ENCODE measurements at regions not wholly inside any gene's neighbourhood (a gene's known extent, or its start where the extent isn't known, plus 50 kb on each side); places are given as distances from the start of the nearest gene placed in this dataset.

DNA sequence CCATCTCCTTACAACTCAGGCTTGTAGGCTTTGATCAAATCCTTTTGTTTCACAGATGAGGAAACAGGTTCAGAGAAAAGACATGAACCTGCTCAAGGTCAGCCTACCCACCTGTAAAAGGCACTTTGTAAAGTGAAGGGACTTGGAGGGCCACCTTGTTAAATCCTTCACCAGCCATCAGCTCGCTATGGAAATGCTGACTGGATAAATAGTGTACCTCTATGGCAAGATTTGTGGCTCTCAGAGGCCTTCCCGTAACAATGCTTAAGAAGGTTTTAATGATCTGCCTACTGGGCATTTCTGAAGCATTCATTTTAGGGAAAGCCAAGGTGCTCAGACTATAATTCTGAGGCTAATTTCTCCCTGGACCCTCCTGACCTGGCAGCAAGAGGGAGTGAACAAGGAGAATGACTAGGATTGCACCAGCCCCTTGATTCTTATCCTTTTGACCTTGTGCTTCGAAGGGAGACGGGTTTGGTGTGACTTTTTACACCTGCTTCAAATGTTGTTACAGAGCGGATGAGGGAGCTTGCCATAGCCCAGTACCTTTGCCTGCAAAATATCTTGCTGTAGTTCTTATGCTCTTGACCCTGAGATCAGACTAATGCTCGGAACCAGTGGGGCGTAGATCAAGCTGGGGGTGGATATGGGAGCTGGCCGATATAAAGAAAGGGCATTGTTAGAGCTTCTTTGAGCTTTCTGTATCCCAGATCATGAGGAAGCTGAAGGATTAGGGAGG lies 90.9 kb upstream of the CXCR4 start:
- Histone ChIP-seq H3K27ac (ENCODE audit: low read depth, low read length) (no peak overlapping the region), H3K4me3 (ENCODE audit: low read length) (no peak overlapping the region), H3K27me3 (ENCODE audit: control insufficient read depth in 2 of 2, insufficient read depth in 2 of 2, low read length in 2 of 2) (no peaks in the 10 kb centered on the region), H3K36me3 (ENCODE audit: control insufficient read depth in 2 of 3, insufficient read depth in 3 of 3, low read length in 3 of 3) (no peaks in the 10 kb centered on the region), H3K4me1 (ENCODE audit: control insufficient read depth in 2 of 2, insufficient read depth in 2 of 2, low read length in 2 of 2) (peaks cover 21 to 39% of the 10 kb centered on the region in 2 donors), H3K9me3 (ENCODE audit: control insufficient read depth in 2 of 3, low read length in 3 of 3) (peaks cover 0 to 4% (median 0%) of the 10 kb centered on the region in 3 experiments)
- Mint-ChIP-seq H3K4me1 (peaks cover 32 to 56% (median 48%) of the 10 kb centered on the region in 7 donors), H3K9me3 (peaks cover 0 to 22% (median 7%) of the 10 kb centered on the region in 11 donors), H3K27me3 (no peaks in the 10 kb centered on the region), H3K4me3 (no peak overlapping the region), H3K36me3 (peaks cover 5 to 23% (median 11%) of the 10 kb centered on the region in 5 donors), H3K27ac (peak overlapping the region in 1 of 9 donors; percentile 9)
- DNase-seq (no peak), ATAC-seq (no peak)
- intact Hi-C loops (cut with micrococcal nuclease) = loop anchor here in 1 of 2 donors (2.0 kb wide), 1 partner anchor 14 kb away; no protein-coding TSS in a partner anchor
- POLR2A ChIA-PET = interaction anchor here (0.5 to 1.4 kb wide), 3 partner anchors 13 to 75 kb away, joined by 3 to 5 read pairs (median 3); no protein-coding TSS in a partner anchor
- CTCF ChIA-PET = interaction anchor here (1.5 kb wide), 1 partner anchor 28 kb away, joined by 3 read pairs; no protein-coding TSS in a partner anchor

DNA sequence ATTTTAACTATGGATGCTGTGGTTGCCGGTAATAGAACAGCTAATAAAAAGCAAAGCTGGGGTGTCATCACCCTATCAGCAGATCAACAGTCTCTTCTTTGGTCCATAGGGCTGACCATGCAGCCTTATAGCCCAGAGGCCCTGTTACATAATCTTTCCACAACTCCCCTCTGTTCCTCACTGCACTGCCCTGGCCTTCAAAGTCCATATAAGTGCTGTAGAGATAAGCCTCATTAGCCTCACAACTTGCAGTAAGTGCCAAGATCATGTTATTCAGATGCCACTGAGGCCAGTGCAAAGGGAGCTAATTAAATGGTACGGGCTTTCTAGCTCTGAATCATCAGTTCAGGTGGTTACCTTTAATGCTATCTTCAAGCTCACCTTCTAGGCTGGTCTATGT lies 89.7 kb upstream of the CXCR4 start:
- Mint-ChIP-seq H3K4me3 (no peak overlapping the region), H3K36me3 (peaks cover 5 to 24% (median 11%) of the 10 kb centered on the region in 5 donors), H3K9me3 (peaks cover 0 to 22% (median 9%) of the 10 kb centered on the region in 11 donors), H3K4me1 (peaks cover 26 to 44% (median 36%) of the 10 kb centered on the region in 7 donors), H3K27me3 (no peaks in the 10 kb centered on the region), H3K27ac (peak overlapping the region in 3 of 9 donors; percentile 14 to 75 (median 54))
- DNase-seq (no peak), ATAC-seq (peak; percentile 18)
- Histone ChIP-seq H3K36me3 (ENCODE audit: control insufficient read depth in 2 of 3, insufficient read depth in 3 of 3, low read length in 3 of 3) (no peaks in the 10 kb centered on the region), H3K27ac (ENCODE audit: low read depth, low read length) (no peak overlapping the region), H3K27me3 (ENCODE audit: control insufficient read depth in 2 of 2, insufficient read depth in 2 of 2, low read length in 2 of 2) (no peaks in the 10 kb centered on the region), H3K4me3 (ENCODE audit: low read length) (no peak overlapping the region), H3K4me1 (ENCODE audit: control insufficient read depth in 2 of 2, insufficient read depth in 2 of 2, low read length in 2 of 2) (peaks cover 14 to 28% of the 10 kb centered on the region in 2 donors), H3K9me3 (ENCODE audit: control insufficient read depth in 2 of 3, low read length in 3 of 3) (peaks cover 0 to 4% (median 0%) of the 10 kb centered on the region in 3 experiments)
- CTCF ChIA-PET = interaction anchor here (1.3 to 1.5 kb wide), 3 partner anchors 22 to 97 kb away, joined by 3 read pairs; no protein-coding TSS in a partner anchor
- intact Hi-C loops (cut with micrococcal nuclease) = loop anchor here in 1 of 2 donors (2.0 kb wide), 1 partner anchor 13 kb away; no protein-coding TSS in a partner anchor
- POLR2A ChIA-PET = interaction anchor here (1.2 to 1.4 kb wide), 3 partner anchors 12 to 71 kb away, joined by 3 to 4 read pairs (median 3); no protein-coding TSS in a partner anchor

DNA sequence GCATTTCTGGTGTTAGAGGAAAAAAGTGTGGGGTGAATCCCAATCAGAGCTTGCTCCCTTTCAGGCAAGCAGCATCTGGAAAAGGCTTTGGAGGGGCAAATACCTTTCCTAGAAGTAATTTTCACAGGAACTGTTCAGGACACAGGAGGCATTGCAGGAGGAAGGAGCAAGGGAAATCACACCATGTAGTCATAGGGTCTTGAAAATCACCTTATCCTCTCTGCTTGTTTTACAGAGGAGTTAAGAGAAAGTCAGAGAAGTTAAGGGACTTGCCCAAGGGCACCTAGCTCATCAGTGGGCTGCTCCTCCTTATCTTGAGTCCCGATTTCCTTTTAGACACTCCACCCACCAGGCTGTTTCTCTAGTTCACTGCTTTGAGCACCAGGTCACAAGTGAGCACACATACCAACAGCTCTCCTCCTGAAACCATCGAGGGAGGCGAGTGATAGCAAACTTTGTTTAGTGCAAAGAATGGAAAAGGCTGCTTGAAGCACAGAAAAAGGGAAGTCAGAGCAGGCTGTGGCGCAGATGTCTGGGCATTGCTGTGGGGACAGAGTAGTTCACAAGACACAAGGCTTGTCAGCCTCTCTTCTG lies 89.2 kb upstream of the CXCR4 start:
- POLR2A ChIA-PET = interaction anchor here (1.2 to 1.4 kb wide), 2 partner anchors 31 to 71 kb away, joined by 3 to 4 read pairs; no protein-coding TSS in a partner anchor
- Mint-ChIP-seq H3K9me3 (peaks cover 0 to 22% (median 9%) of the 10 kb centered on the region in 11 donors), H3K4me1 (peaks cover 21 to 39% (median 31%) of the 10 kb centered on the region in 7 donors), H3K27ac (peak overlapping the region in 4 of 9 donors; percentile 14 to 75 (median 56)), H3K27me3 (no peaks in the 10 kb centered on the region), H3K36me3 (peaks cover 5 to 26% (median 11%) of the 10 kb centered on the region in 5 donors), H3K4me3 (no peak overlapping the region)
- H3K4me1 ChIP-seq (ENCODE audit: control insufficient read depth in 2 of 2, insufficient read depth in 2 of 2, low read length in 2 of 2) = peaks cover 8 to 22% of the 10 kb centered on the region in 2 donors
- ATAC-seq (peak; percentile 55), DNase-seq (peak in 2 of 9 donors; percentile 4 to 29)
- intact Hi-C loops (cut with micrococcal nuclease) = no loop called here
- CTCF ChIA-PET = interaction anchor here (1.3 to 1.5 kb wide), 3 partner anchors 22 to 97 kb away, joined by 3 read pairs; no protein-coding TSS in a partner anchor
- no peak overlapping the region for H3K27ac ChIP-seq (ENCODE audit: low read depth, low read length)
- no peaks in the 10 kb centered on the region for H3K36me3 ChIP-seq (ENCODE audit: control insufficient read depth in 2 of 3, insufficient read depth in 3 of 3, low read length in 3 of 3)
- H3K27me3 ChIP-seq (ENCODE audit: control insufficient read depth in 2 of 2, insufficient read depth in 2 of 2, low read length in 2 of 2) = no peaks in the 10 kb centered on the region
- H3K4me3 ChIP-seq (ENCODE audit: low read length) = no peak overlapping the region
- H3K9me3 ChIP-seq (ENCODE audit: control insufficient read depth in 2 of 3, low read length in 3 of 3) = peaks cover 0 to 4% (median 0%) of the 10 kb centered on the region in 3 experiments

DNA sequence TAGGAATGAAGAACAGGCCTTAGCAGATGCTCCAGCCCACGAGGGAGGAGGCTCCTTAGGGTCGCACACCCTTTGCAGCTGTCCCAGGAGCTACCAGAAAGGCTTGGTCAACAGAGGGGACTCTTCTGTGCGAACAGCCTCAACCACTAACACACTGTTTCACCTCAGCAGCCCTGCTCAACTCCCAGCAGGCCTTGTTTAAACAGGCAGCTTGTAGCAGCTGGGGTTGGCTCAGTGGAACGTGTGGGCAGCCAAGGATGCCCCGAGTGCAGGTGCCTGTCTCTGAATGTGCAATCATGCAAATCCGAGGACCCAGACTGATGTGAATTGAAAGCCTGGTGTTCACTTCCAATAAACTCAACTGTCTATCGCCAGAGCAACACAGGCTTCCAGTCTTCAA lies 88.7 kb upstream of the CXCR4 start:
- no peaks in the 10 kb centered on the region for H3K36me3 ChIP-seq (ENCODE audit: control insufficient read depth in 2 of 3, insufficient read depth in 3 of 3, low read length in 3 of 3)
- H3K9me3 ChIP-seq (ENCODE audit: control insufficient read depth in 2 of 3, low read length in 3 of 3) = peaks cover 0 to 4% (median 0%) of the 10 kb centered on the region in 3 experiments
- Mint-ChIP-seq H3K4me1 (peaks cover 18 to 34% (median 26%) of the 10 kb centered on the region in 7 donors), H3K27me3 (no peaks in the 10 kb centered on the region), H3K27ac (peak overlapping the region in 1 of 9 donors; percentile 59), H3K4me3 (no peak overlapping the region), H3K9me3 (peaks cover 2 to 22% (median 9%) of the 10 kb centered on the region in 11 donors), H3K36me3 (peaks cover 5 to 26% (median 11%) of the 10 kb centered on the region in 5 donors)
- intact Hi-C loops (cut with micrococcal nuclease) = no loop called here
- H3K4me1 ChIP-seq (ENCODE audit: control insufficient read depth in 2 of 2, insufficient read depth in 2 of 2, low read length in 2 of 2) = peaks cover 3 to 17% of the 10 kb centered on the region in 2 donors
- H3K27ac ChIP-seq (ENCODE audit: low read depth, low read length) = no peak overlapping the region
- ATAC-seq = peak; percentile 58
- DNase-seq = peak in 1 of 9 donors; percentile 41
- H3K27me3 ChIP-seq (ENCODE audit: control insufficient read depth in 2 of 2, insufficient read depth in 2 of 2, low read length in 2 of 2) = no peaks in the 10 kb centered on the region
- H3K4me3 ChIP-seq (ENCODE audit: low read length) = no peak overlapping the region
- ChIA-PET CTCF (interaction anchor here (1.3 kb wide), 1 partner anchor 96 kb away, joined by 3 read pairs; no protein-coding TSS in a partner anchor), POLR2A (interaction anchor here (1.4 kb wide), 1 partner anchor 70 kb away, joined by 4 read pairs; no protein-coding TSS in a partner anchor)

DNA sequence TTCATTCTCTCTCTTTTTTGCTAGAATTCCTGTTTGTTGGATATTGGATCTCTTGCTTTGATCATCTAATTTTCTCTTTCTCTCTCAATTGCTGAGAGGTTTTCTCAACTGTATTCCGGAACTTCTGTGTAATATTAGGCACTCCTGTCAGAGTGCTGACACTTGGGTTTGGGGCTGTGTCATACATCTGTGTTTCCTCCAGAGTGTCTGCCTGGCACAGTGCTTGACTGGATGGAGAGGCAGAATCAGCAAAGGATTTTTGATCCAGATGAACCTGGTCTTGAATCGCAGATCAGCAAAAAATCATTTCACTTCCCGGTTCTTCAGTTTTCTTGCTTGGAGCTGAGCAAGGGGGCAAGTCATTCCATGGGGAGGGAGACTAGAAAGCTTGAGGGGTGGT lies 87.7 kb upstream of the CXCR4 start:
- Histone ChIP-seq H3K4me3 (ENCODE audit: low read length) (no peak overlapping the region), H3K4me1 (ENCODE audit: control insufficient read depth in 2 of 2, insufficient read depth in 2 of 2, low read length in 2 of 2) (peaks cover 0 to 10% of the 10 kb centered on the region in 2 donors), H3K27me3 (ENCODE audit: control insufficient read depth in 2 of 2, insufficient read depth in 2 of 2, low read length in 2 of 2) (no peaks in the 10 kb centered on the region), H3K9me3 (ENCODE audit: control insufficient read depth in 2 of 3, low read length in 3 of 3) (peaks cover 0 to 4% (median 0%) of the 10 kb centered on the region in 3 experiments), H3K27ac (ENCODE audit: low read depth, low read length) (no peak overlapping the region), H3K36me3 (ENCODE audit: control insufficient read depth in 2 of 3, insufficient read depth in 3 of 3, low read length in 3 of 3) (no peaks in the 10 kb centered on the region)
- Mint-ChIP-seq H3K27ac (no peak overlapping the region), H3K4me1 (peaks cover 14 to 25% (median 18%) of the 10 kb centered on the region in 7 donors), H3K9me3 (peaks cover 3 to 25% (median 7%) of the 10 kb centered on the region in 11 donors), H3K36me3 (peaks cover 5 to 21% (median 11%) of the 10 kb centered on the region in 5 donors), H3K4me3 (no peak overlapping the region), H3K27me3 (peaks cover 0 to 3% (median 0%) of the 10 kb centered on the region in 5 donors)
- ChIA-PET CTCF (no interaction called here), POLR2A (no interaction called here)
- ATAC-seq (no peak), DNase-seq (no peak)
- intact Hi-C loops (cut with micrococcal nuclease) = no loop called here

DNA sequence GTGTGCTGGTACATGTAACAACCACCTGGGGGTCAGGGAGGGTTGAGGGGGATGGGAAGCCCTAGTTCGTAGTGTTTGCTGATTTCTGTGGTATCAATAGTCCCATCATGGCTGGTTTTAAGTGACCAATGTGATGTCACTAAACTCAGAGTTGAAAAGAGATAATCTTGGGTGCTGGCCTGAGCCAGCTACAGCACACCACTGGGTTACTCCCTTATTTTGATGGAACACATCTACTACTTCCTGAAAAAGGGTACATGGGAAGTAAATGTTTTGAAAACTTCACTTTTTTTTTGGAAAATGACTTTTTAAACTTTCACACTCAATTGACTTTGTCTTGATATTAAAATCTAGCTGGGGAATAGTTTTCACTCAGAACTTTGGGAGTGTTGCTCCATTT lies 87.0 kb upstream of the CXCR4 start:
- no peak for ATAC-seq
- H3K27ac ChIP-seq (ENCODE audit: low read depth, low read length) = no peak overlapping the region
- no peak for DNase-seq
- H3K27me3 Mint-ChIP-seq = peaks cover 0 to 3% (median 0%) of the 10 kb centered on the region in 5 donors
- ChIA-PET CTCF (no interaction called here), POLR2A (no interaction called here)
- H3K27ac Mint-ChIP-seq = no peak overlapping the region
- intact Hi-C loops (cut with micrococcal nuclease) = no loop called here
- H3K9me3 ChIP-seq (ENCODE audit: control insufficient read depth in 2 of 3, low read length in 3 of 3) = peaks cover 0 to 2% (median 0%) of the 10 kb centered on the region in 3 experiments
- peaks cover 0 to 18% (median 5%) of the 10 kb centered on the region in 11 donors for H3K9me3 Mint-ChIP-seq
- H3K4me3 ChIP-seq (ENCODE audit: low read length) = no peak overlapping the region
- peaks cover 0 to 10% of the 10 kb centered on the region in 2 donors for H3K4me1 ChIP-seq (ENCODE audit: control insufficient read depth in 2 of 2, insufficient read depth in 2 of 2, low read length in 2 of 2)
- H3K27me3 ChIP-seq (ENCODE audit: control insufficient read depth in 2 of 2, insufficient read depth in 2 of 2, low read length in 2 of 2) = no peaks in the 10 kb centered on the region
- peaks cover 11 to 21% (median 14%) of the 10 kb centered on the region in 7 donors for H3K4me1 Mint-ChIP-seq
- no peak overlapping the region for H3K4me3 Mint-ChIP-seq
- H3K36me3 ChIP-seq (ENCODE audit: control insufficient read depth in 2 of 3, insufficient read depth in 3 of 3, low read length in 3 of 3) = no peaks in the 10 kb centered on the region
- peaks cover 5 to 18% (median 6%) of the 10 kb centered on the region in 5 donors for H3K36me3 Mint-ChIP-seq

Data from naive thymus-derived CD4-positive, alpha-beta T cell (primary cell).